Breast epithelium (tissue), 3 donors: ENCODE measurements at regions not wholly inside any gene's neighbourhood (a gene's known extent, or its start where the extent isn't known, plus 50 kb on each side); places are given as distances from the start of the nearest gene placed in this dataset.

Experiments used
- CTCF ChIP-seq, 3 donors: fragments of 450-650 bp; IDR thresholded peaks; one replicate each; pipeline ENCODE4 v1.5.1; 2016 to 2017; ENCODE audit warnings: antibody characterized with exemption in 3 of 3, mild to moderate bottlenecking in 3 of 3, moderate library complexity in 3 of 3
- POLR2AphosphoS5 ChIP-seq, 3 donors: sonication (generic); formaldehyde crosslinking; IDR thresholded peaks; one replicate each; pipeline ENCODE4 v1.6.1; 2017; ENCODE audit warnings: antibody characterized with exemption in 3 of 3

DNA sequence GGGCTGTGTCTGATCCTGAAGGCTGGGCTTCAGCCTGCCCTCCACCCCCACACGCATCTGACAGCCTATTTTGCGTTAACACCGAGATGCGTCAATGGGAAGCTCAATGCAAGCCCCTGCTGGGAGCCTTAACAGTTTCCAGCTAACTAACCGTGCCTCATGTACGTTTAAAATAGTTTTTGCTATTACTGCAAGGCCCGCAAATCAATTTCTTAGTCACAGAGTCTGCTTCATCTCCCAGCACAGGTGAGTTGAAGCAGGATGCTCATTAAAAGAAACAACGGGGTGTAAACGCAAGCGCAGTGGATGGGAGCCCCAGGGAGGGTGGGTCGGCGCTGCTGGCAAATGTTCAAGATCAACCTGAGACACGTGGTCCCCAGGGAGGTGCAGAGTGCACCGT lies 142.8 kb upstream of the PHACTR3 start:
- TF ChIP-seq CTCF (IDR thresholded peaks at IDR 0.05) (no peak), POLR2AphosphoS5 (IDR thresholded peaks at IDR 0.05) (no peak)
